Fibroblast of mammary gland (primary cell): ENCODE measurements at regions not wholly inside any gene's neighbourhood (a gene's known extent, or its start where the extent isn't known, plus 50 kb on each side); places are given as distances from the start of the nearest gene placed in this dataset.
A peak's percentile ranks its signal among the peaks of the same experiment; 100 is the strongest.

Experiments used
- DNase-seq: peaks from one replicate; pipeline ENCODE4 v3.0.0-alpha.2; 2010; ENCODE audit warnings: low read depth
- H3K4me3 ChIP-seq: 2 replicates; pipeline ENCODE4 v1.5.1; 2011; ENCODE audit warnings: low read depth, mild to moderate bottlenecking, low read length, moderate library complexity; ENCODE audit not compliant: control insufficient read depth
- TF ChIP-seq, protein P1 (sequence below): conservative IDR thresholded peaks from 2 replicates; pipeline ENCODE4 v1.5.1; 2011; ENCODE audit warnings: low read depth, low read length, inconsistent platforms; ENCODE audit not compliant: control insufficient read depth, insufficient read depth

DNA sequence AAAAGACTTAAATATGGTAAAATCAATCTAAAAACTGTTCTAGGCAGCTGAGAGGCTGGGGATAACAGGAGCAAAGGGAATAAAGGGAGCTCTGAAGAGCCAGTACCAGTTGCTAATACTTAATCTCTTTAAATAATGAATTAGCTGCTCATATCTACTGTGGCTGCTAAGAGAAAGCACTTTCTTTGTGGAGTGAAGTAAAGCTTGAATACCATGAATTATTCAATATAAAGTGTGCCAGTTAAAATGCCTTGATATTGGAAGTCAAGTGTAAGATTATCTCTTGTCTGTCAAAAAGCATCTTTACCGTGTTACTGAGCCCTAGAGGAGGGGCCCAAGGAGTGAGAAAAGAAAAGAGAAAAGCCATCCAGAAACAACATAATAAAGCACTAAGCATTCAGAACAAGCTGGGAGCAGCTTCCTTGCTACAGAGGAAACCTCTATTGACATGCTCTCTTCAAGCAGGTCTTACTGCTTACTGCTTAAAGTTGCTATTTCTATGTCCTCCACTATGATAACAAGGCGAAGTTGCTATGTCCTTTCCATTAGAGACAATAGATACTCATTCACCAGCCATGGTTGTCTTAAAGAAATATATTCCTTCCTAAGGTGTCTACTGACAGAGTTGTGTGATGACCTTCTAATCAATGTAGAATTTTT, 297.4 kb downstream of the CETN3 start:
- no peak overlapping the region for H3K4me3 ChIP-seq
- TF ChIP-seq, protein P1, sequence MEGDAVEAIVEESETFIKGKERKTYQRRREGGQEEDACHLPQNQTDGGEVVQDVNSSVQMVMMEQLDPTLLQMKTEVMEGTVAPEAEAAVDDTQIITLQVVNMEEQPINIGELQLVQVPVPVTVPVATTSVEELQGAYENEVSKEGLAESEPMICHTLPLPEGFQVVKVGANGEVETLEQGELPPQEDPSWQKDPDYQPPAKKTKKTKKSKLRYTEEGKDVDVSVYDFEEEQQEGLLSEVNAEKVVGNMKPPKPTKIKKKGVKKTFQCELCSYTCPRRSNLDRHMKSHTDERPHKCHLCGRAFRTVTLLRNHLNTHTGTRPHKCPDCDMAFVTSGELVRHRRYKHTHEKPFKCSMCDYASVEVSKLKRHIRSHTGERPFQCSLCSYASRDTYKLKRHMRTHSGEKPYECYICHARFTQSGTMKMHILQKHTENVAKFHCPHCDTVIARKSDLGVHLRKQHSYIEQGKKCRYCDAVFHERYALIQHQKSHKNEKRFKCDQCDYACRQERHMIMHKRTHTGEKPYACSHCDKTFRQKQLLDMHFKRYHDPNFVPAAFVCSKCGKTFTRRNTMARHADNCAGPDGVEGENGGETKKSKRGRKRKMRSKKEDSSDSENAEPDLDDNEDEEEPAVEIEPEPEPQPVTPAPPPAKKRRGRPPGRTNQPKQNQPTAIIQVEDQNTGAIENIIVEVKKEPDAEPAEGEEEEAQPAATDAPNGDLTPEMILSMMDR = no peak
- DNase-seq = no peak

DNA sequence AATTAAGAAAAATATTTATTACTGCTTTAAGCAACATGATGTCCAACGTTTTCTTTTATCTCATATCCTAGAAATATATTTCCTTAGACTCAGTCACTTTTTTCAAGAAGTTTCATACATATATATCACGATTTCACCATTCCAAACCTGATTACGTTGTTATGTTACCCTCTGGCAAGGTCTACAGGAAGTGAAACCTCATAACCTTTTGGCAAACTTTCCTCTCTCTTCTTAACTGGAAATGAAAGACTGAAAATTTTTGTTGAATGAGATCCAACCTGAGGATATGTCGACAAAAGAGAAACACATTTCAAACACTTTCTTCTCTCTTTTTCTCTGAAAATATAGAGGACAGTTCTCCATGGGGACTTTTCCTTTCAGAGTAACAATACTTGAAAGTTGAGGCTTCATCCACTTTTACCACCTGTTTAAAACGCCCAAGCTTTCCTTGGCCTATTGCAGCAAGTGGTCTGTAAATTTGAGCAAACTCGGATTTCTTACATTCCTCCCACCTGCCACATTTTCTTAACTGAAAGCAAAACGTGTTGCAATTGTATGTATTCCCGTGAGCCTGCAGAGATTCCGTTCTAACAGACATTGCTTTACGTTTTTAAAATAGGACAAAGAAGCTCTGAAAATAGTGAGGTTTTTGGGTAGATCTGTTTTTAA, 298.1 kb downstream of the CETN3 start:
- DNase-seq = peak; percentile 36
- no peak overlapping the region for H3K4me3 ChIP-seq
- TF ChIP-seq, protein P1 = no peak

DNA sequence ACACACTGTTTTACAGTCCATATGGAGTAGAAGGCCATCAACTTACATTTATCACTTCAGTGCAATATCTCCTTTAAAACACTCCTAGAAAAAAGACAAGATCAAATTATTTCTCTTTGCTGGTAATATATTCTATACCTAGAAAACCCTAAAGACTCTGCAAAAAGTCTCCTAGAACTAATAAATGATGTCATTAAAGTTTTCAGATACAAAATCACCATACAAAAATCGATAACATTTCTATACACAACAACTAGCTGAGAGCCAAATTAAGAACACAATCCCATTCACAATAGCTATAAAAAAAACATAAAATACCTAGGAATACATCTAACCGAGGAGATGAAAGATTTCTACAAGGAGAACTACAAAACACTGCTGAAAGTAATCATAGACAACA, 300.3 kb downstream of the CETN3 start:
- no peak overlapping the region for H3K4me3 ChIP-seq
- TF ChIP-seq, protein P1 = no peak
- no peak for DNase-seq

DNA sequence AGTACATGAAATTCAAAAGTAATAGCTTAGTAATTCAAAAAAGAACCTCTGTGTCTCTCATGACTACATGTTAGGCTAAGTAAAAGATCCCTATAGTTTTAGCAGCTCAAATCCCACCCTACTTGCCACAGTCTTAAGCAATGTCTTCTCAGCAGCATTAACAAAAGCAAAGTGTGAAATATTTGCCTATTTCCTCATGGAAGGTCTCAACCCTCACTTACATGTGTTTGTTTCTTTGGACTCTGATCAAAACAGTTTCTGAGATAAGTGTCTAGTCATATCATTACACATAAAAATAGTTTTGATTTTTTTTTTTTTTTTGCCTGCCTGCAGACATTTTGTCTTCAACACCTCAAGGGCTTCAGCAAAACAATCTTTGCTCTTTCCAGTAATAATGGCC, 310.5 kb downstream of the CETN3 start:
- TF ChIP-seq, protein P1 = no peak
- no peak for DNase-seq

DNA sequence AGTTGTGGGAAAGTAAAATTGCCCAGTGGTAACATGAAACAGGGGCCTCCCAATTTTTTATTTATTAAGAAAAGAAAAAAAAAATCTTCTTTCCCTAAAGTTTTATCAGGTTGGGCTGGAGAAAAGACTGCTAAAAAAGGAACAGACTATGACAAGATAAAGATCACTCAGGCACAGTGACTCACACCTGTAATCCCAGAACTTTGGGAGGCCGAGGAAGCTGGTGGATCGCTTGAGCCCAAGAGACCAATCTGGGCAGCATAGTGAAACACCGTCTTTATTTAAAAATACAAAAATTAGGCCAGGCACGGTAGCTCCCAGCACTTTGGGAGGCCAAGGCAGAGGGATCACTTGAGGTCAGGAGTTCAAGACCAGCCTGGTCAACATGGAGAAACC, 312.5 kb downstream of the CETN3 start:
- no peak overlapping the region for H3K4me3 ChIP-seq
- no peak for DNase-seq
- TF ChIP-seq, protein P1 = no peak

More for the DNA sequence above, 310.5 kb downstream of the CETN3 start:
- no peak overlapping the region for H3K4me3 ChIP-seq

DNA sequence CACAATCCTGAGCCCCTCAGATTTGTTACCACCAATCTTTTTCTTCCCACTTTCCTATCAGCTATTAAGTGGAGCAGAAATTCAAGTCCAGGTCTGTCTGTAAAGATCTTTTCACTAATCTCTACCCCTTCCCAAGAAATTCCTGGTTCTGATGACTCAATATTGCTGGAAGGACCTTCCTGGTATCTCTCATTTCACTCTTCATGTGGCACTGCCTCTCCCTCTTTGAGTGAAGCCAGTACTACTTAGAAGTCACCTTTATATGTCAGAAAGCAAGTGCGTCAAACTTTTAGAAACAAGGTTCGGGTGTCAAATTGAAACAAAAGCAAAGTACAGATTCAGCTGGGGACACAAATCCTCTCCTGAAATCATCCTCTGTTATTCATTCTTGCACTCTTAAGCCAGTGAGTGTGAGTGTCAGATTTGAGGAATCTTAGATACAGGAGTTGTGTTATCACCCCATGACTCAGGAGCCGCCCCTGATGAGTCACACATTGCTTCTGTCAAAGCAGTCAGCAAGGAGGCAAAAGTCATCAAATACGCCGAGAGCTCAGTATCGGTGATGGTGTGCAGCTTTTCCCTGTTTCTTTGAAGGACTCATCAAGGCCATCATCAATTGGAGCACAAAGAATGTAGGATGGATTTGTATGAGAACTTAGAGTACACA, 313.0 kb downstream of the CETN3 start:
- no peak overlapping the region for H3K4me3 ChIP-seq
- TF ChIP-seq, protein P1 = no peak
- DNase-seq = peak; percentile 69
